ENCODE measurements at regions not wholly inside any gene's neighbourhood (a gene's known extent, or its start where the extent isn't known, plus 50 kb on each side); places are given as distances from the start of the nearest gene placed in this dataset.

- H3K4me3 ChIP-seq, result no peak overlapping the region
- no peak overlapping the region for H3K27ac ChIP-seq
- H3K9me3 ChIP-seq, result no peaks in the 10 kb centered on the region
- no peak for TF ChIP-seq POLR2A (IDR thresholded peaks at IDR 0.05)
- no peak for TF ChIP-seq CTCF (IDR thresholded peaks at IDR 0.05)
- H3K4me1 ChIP-seq, result no peaks in the 10 kb centered on the region
- intact Hi-C loops (cut with DNase I; ENCODE audit: low total_unique reads), result no loop called here
- no peaks in the 10 kb centered on the region for H3K36me3 ChIP-seq
- DNase-seq, result no peak
- H3K27me3 ChIP-seq, result no peaks in the 10 kb centered on the region
Measured at GRCh38 chr9:16076511-16076910, 523.7 kb downstream of the CCDC171 start.

GRCh38 chr9:16082796-16083195 is 530.0 kb downstream of the CCDC171 start:
- Histone ChIP-seq H3K27me3 (no peaks in the 10 kb centered on the region), H3K4me1 (no peaks in the 10 kb centered on the region), H3K36me3 (no peaks in the 10 kb centered on the region), H3K27ac (no peak overlapping the region), H3K9me3 (no peaks in the 10 kb centered on the region), H3K4me3 (no peak overlapping the region)
- TF ChIP-seq CTCF (IDR thresholded peaks at IDR 0.05), result no peak
- no peak for TF ChIP-seq POLR2A (IDR thresholded peaks at IDR 0.05)
- intact Hi-C loops (cut with DNase I; ENCODE audit: low total_unique reads), result no loop called here
- DNase-seq, result no peak

GRCh38 chr9:16085167-16085726 is 532.4 kb downstream of the CCDC171 start:
- intact Hi-C loops (cut with DNase I; ENCODE audit: low total_unique reads), result no loop called here
- H3K27me3 ChIP-seq, result no peaks in the 10 kb centered on the region
- H3K4me3 ChIP-seq, result no peak overlapping the region
- H3K9me3 ChIP-seq, result no peaks in the 10 kb centered on the region
- no peak for TF ChIP-seq POLR2A (IDR thresholded peaks at IDR 0.05)
- TF ChIP-seq CTCF (IDR thresholded peaks at IDR 0.05), result no peak
- no peaks in the 10 kb centered on the region for H3K4me1 ChIP-seq
- no peaks in the 10 kb centered on the region for H3K36me3 ChIP-seq
- peak in 1 of 2 donors; percentile 42 for DNase-seq
- no peak overlapping the region for H3K27ac ChIP-seq

- Histone ChIP-seq H3K4me3 (no peak overlapping the region), H3K4me1 (peaks cover 0 to 11% of the 10 kb centered on the region in 2 donors), H3K36me3 (no peaks in the 10 kb centered on the region), H3K27me3 (no peaks in the 10 kb centered on the region), H3K9me3 (no peaks in the 10 kb centered on the region), H3K27ac (peak overlapping the region; percentile 83 to 86)
- intact Hi-C loops (cut with DNase I; ENCODE audit: low total_unique reads), result no loop called here
- DNase-seq, result no peak
- no peak for TF ChIP-seq CTCF (IDR thresholded peaks at IDR 0.05)
- TF ChIP-seq POLR2A (IDR thresholded peaks at IDR 0.05), result no peak
Measured at GRCh38 chr9:16090907-16091629, 538.2 kb downstream of the CCDC171 start.
